Mesenchymal stem cell (in vitro differentiated cells and primary cell): ENCODE measurements at regions not wholly inside any gene's neighbourhood (a gene's known extent, or its start where the extent isn't known, plus 50 kb on each side); places are given as distances from the start of the nearest gene placed in this dataset.
A peak's percentile ranks its signal among the peaks of the same experiment; 100 is the strongest.
"Not testable (repeated sequence)": the region's sequence is repeated elsewhere in the genome, so short reads cannot be mapped to it uniquely, and the experiment has no call there.

Experiments used
- DNase-seq: peaks from one replicate; pipeline ENCODE4 v3.0.0-alpha.2; 2013
- H2AFZ ChIP-seq: one replicate; pipeline ENCODE4 v1.6.1; 2013; ENCODE audit warnings: low read depth, mild to moderate bottlenecking, control low read depth, inconsistent platforms, low read length, moderate library complexity
- H2AK5ac ChIP-seq: 2 replicates; pipeline ENCODE4 v1.6.1; 2013; ENCODE audit warnings: low read length, moderate library complexity, mild to moderate bottlenecking, inconsistent platforms; ENCODE audit not compliant: severe bottlenecking
- H2BK120ac ChIP-seq: one replicate; pipeline ENCODE4 v1.6.1; 2013; ENCODE audit warnings: low read depth, mild to moderate bottlenecking, inconsistent platforms, low read length, moderate library complexity
- H2BK12ac ChIP-seq, 2 experiments: one replicate each; pipeline ENCODE4 v1.6.1; 2013; ENCODE audit warnings: inconsistent platforms in 2 of 2, low read length in 2 of 2, mild to moderate bottlenecking in 2 of 2, moderate library complexity in 2 of 2, control low read depth in 1 of 2
- H2BK15ac ChIP-seq: one replicate; pipeline ENCODE4 v1.6.1; 2013; ENCODE audit warnings: mild to moderate bottlenecking, low read depth, inconsistent platforms; ENCODE audit not compliant: poor library complexity, severe bottlenecking
- H2BK5ac ChIP-seq: 2 replicates; pipeline ENCODE4 v1.6.1; 2013; ENCODE audit warnings: low read depth, mild to moderate bottlenecking, low read length, control low read depth, inconsistent platforms; ENCODE audit not compliant: poor library complexity, severe bottlenecking
- H3K14ac ChIP-seq, 2 experiments: one replicate each; pipeline ENCODE4 v1.6.1; 2013; ENCODE audit warnings: inconsistent platforms in 2 of 2, low read length in 2 of 2, control low read depth in 1 of 2, mild to moderate bottlenecking in 1 of 2, moderate library complexity in 1 of 2
- H3K18ac ChIP-seq, 2 experiments: one replicate each; pipeline ENCODE4 v1.6.1; 2013; ENCODE audit warnings: inconsistent platforms in 2 of 2, low read length in 2 of 2, control low read depth in 1 of 2, low read depth in 1 of 2, mild to moderate bottlenecking in 1 of 2
- H3K23ac ChIP-seq, 2 experiments: one replicate each; pipeline ENCODE4 v1.6.1; 2013; ENCODE audit warnings: inconsistent platforms in 2 of 2, low read length in 2 of 2, mild to moderate bottlenecking in 2 of 2, moderate library complexity in 2 of 2, control low read depth in 1 of 2
- H3K27ac ChIP-seq: 2 replicates; pipeline ENCODE4 v1.5.1; 2013; ENCODE audit warnings: mild to moderate bottlenecking, moderate library complexity, low read length, control low read depth, inconsistent platforms; ENCODE audit not compliant: poor library complexity, severe bottlenecking
- H3K27me3 ChIP-seq, 2 experiments: 2 replicates each; pipeline versions ENCODE4 v1.6.1 to v1.7.0; 2013; ENCODE audit warnings: low read length in 2 of 2, mild to moderate bottlenecking in 2 of 2, moderate library complexity in 2 of 2, control low read depth in 1 of 2, inconsistent platforms in 1 of 2; ENCODE audit not compliant: control insufficient read depth in 1 of 2, insufficient read depth in 1 of 2
- H3K36me3 ChIP-seq, 2 experiments: 2 replicates each; pipeline versions ENCODE4 v1.6.1 to v1.7.0; 2013; ENCODE audit warnings: low read length in 2 of 2, control low read depth in 1 of 2, inconsistent platforms in 1 of 2, low read depth in 1 of 2, mild to moderate bottlenecking in 1 of 2; ENCODE audit not compliant: insufficient read depth in 2 of 2, control insufficient read depth in 1 of 2
- H3K4ac ChIP-seq, 2 experiments: one replicate each; pipeline ENCODE4 v1.6.1; 2013; ENCODE audit warnings: inconsistent platforms in 2 of 2, low read length in 2 of 2, mild to moderate bottlenecking in 2 of 2, moderate library complexity in 2 of 2, control low read depth in 1 of 2, low read depth in 1 of 2
- H3K4me1 ChIP-seq: 2 replicates; pipeline ENCODE4 v1.6.1; 2013; ENCODE audit warnings: low read depth, low read length, control low read depth; ENCODE audit not compliant: control insufficient read depth, insufficient read depth
- H3K4me2 ChIP-seq: 2 replicates; pipeline ENCODE4 v1.6.1; 2013; ENCODE audit warnings: low read length, mild to moderate bottlenecking, inconsistent platforms; ENCODE audit not compliant: poor library complexity, severe bottlenecking
- H3K4me3 ChIP-seq, 2 experiments: 2 replicates each; pipeline versions ENCODE4 v1.5.1 to v1.7.0; 2013; ENCODE audit warnings: low read length in 2 of 2, mild to moderate bottlenecking in 2 of 2, control low read depth in 1 of 2, low read depth in 1 of 2; ENCODE audit not compliant: insufficient read depth in 1 of 2
- H3K79me1 ChIP-seq: replicated peaks from 2 replicates; pipeline ENCODE4 v1.6.1; 2013; ENCODE audit warnings: mild to moderate bottlenecking, control low read depth, low read length, inconsistent platforms; ENCODE audit not compliant: poor library complexity, severe bottlenecking
- H3K9ac ChIP-seq: 2 replicates; pipeline ENCODE4 v1.7.0; 2013; ENCODE audit warnings: mild to moderate bottlenecking, low read length, moderate library complexity
- H3K9me3 ChIP-seq: 2 replicates; pipeline ENCODE4 v1.7.0; 2013; ENCODE audit warnings: mild to moderate bottlenecking, low read length; ENCODE audit not compliant: control insufficient read depth
- H4K8ac ChIP-seq: one replicate; pipeline ENCODE4 v1.6.1; 2013; ENCODE audit warnings: inconsistent platforms, mild to moderate bottlenecking, low read length, moderate library complexity
- H4K91ac ChIP-seq: one replicate; pipeline ENCODE4 v1.6.1; 2013; ENCODE audit warnings: mild to moderate bottlenecking, low read length, inconsistent platforms
- WGBS: methylation state at CpG from one replicate; pipeline ENCODE4 v1.1.7; 2013; ENCODE audit warnings: mixed read lengths; 5-methylcytosine and 5-hydroxymethylcytosine counted together

DNA sequence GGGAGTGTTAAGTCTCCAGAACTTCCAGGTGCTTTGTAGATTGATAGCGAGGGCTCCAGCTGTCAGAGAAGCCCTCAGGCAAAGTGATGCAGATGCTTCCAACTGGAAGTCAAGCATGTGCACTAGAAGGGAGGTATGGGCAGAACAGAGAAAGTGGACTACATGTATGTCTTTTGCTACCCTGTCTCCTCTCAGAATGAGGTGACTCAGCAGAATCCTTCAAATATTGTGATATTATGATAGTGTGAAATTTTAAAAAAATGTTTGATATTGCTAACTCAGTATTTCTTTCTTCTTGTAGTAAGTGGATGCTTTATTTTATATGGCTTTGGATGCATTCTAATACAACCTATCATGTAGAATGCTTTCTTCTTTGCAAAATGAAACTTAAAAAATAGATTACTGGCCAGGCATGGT is 138.9 kb upstream of the SVIL start:
- H2BK15ac ChIP-seq: no peak overlapping the region
- H3K9me3 ChIP-seq: no peaks in the 10 kb centered on the region
- no peaks in the 10 kb centered on the region for H3K27me3 ChIP-seq
- peak overlapping the region; percentile 35 for H3K4me2 ChIP-seq
- no peak overlapping the region for H4K8ac ChIP-seq
- H3K4ac ChIP-seq: no peak overlapping the region
- DNase-seq: no peak
- no peak overlapping the region for H3K14ac ChIP-seq
- peak overlapping the region; percentile 8 for H2BK5ac ChIP-seq
- peak overlapping the region; percentile 36 for H2AK5ac ChIP-seq
- no peak overlapping the region for H3K9ac ChIP-seq
- no peak overlapping the region for H4K91ac ChIP-seq
- peak overlapping the region; percentile 87 for H3K27ac ChIP-seq
- H2AFZ ChIP-seq: no peak overlapping the region
- H3K36me3 ChIP-seq: no peaks in the 10 kb centered on the region
- H3K23ac ChIP-seq: no peak overlapping the region
- peaks cover 8% of the 10 kb centered on the region for H3K4me1 ChIP-seq
- WGBS: 100% methylated on average over 1 of the region's 1 CpG
- H3K79me1 ChIP-seq: no peaks in the 10 kb centered on the region
- H3K4me3 ChIP-seq: no peak overlapping the region
- no peak overlapping the region for H2BK120ac ChIP-seq
- no peak overlapping the region for H3K18ac ChIP-seq
- H2BK12ac ChIP-seq: peak overlapping the region; percentile 6 to 43

DNA sequence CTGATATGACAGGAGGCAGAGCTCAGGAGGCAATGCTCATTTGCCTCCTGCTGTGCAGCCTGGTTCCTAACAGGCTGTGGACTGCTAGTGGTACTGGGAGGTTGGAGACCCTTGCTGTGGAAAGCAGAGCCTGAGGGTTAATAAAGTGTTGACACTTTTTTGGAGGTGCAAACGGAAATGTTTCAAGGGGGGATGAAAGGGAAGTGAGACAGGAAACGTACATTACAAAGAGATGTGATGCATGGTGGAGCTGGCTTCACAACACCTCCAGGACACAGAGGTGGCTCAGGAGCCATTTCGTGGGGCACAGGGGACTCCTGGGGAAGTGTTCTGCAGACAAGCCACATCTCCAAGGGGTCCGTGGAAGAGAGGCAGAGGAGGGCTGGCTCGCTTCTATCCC is 137.6 kb upstream of the SVIL start:
- no peak overlapping the region for H3K14ac ChIP-seq
- H3K79me1 ChIP-seq: no peaks in the 10 kb centered on the region
- peak overlapping the region in 1 of 2 experiments; percentile 22 for H3K23ac ChIP-seq
- no peak overlapping the region for H3K4me3 ChIP-seq
- H2BK12ac ChIP-seq: peak overlapping the region in 1 of 2 experiments; percentile 32
- peak overlapping the region; percentile 88 for H2AK5ac ChIP-seq
- no peak overlapping the region for H2BK5ac ChIP-seq
- H2BK15ac ChIP-seq: no peak overlapping the region
- no peak for DNase-seq
- peak overlapping the region; percentile 68 for H3K27ac ChIP-seq
- H3K4ac ChIP-seq: peak overlapping the region in 1 of 2 experiments; percentile 6
- H3K36me3 ChIP-seq: no peaks in the 10 kb centered on the region
- H2BK120ac ChIP-seq: no peak overlapping the region
- H3K9me3 ChIP-seq: no peaks in the 10 kb centered on the region
- H3K27me3 ChIP-seq: no peaks in the 10 kb centered on the region
- no peak overlapping the region for H4K8ac ChIP-seq
- H3K18ac ChIP-seq: no peak overlapping the region
- H4K91ac ChIP-seq: peak overlapping the region; percentile 63
- no peak overlapping the region for H2AFZ ChIP-seq
- WGBS: 84% methylated on average over 3 of the region's 5 CpGs
- H3K9ac ChIP-seq: no peak overlapping the region
- no peak overlapping the region for H3K4me2 ChIP-seq
- peaks cover 8% of the 10 kb centered on the region for H3K4me1 ChIP-seq

DNA sequence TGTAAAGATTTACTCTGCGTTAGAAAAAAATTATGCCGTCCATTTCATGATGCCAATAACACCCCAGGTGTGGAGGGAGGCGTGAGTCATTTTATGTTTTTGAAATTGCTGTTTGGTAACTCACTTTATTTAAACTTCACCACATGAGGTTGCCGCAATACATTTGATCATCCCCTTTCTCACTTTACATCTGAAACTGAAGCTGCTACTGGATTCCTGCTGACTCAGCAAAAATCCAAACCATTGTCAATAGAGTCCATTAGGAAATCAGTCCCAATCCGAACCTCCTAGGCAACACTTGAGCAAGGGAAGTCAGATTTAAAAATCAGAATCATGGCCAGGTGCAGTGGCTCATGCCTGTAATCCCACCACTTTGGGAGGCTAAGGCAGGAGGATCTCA is 136.6 kb upstream of the SVIL start:
- H2BK12ac ChIP-seq: no peak overlapping the region
- H3K18ac ChIP-seq: no peak overlapping the region
- no peak overlapping the region for H3K23ac ChIP-seq
- H2BK15ac ChIP-seq: no peak overlapping the region
- no peak overlapping the region for H3K27ac ChIP-seq
- H3K14ac ChIP-seq: no peak overlapping the region
- H3K9ac ChIP-seq: no peak overlapping the region
- H3K4me1 ChIP-seq: peaks cover 8% of the 10 kb centered on the region
- 98% methylated on average over 5 of the region's 5 CpGs for WGBS
- H3K79me1 ChIP-seq: no peaks in the 10 kb centered on the region
- no peak overlapping the region for H3K4me3 ChIP-seq
- no peak overlapping the region for H2AFZ ChIP-seq
- H2AK5ac ChIP-seq: no peak overlapping the region
- H4K91ac ChIP-seq: no peak overlapping the region
- no peak overlapping the region for H3K4me2 ChIP-seq
- no peak overlapping the region for H2BK5ac ChIP-seq
- no peak overlapping the region for H3K4ac ChIP-seq
- DNase-seq: no peak
- H2BK120ac ChIP-seq: no peak overlapping the region
- H4K8ac ChIP-seq: no peak overlapping the region
- H3K27me3 ChIP-seq: peaks cover 0 to 9% of the 10 kb centered on the region in 2 experiments
- H3K36me3 ChIP-seq: no peaks in the 10 kb centered on the region
- no peaks in the 10 kb centered on the region for H3K9me3 ChIP-seq

DNA sequence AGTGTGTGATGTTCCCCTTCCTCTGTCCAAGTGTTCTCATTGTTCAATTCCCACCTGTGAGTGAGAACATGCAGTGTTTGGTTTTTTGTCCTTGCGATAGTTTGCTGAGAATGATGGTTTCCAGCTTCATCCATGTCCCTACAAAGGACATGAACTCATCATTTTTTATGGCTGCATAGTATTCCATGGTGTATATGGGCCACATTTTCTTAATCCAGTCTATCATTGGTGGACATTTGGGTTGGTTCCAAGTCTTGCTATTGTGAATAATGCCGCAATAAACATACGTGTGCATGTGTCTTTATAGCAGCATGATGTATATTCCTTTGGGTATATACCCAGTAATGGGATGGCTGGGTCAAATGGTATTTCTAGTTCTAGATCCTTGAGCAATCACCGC is 134.5 kb upstream of the SVIL start:
- not testable (repeated sequence) for H4K91ac ChIP-seq, H3K36me3 ChIP-seq, H3K14ac ChIP-seq, H2AFZ ChIP-seq, H3K9ac ChIP-seq, H3K4ac ChIP-seq, H2AK5ac ChIP-seq, H3K4me3 ChIP-seq, DNase-seq, H2BK15ac ChIP-seq, H3K4me1 ChIP-seq, H2BK120ac ChIP-seq, H2BK12ac ChIP-seq, H2BK5ac ChIP-seq, H3K27ac ChIP-seq, H3K9me3 ChIP-seq, H3K4me2 ChIP-seq, H3K79me1 ChIP-seq, H3K18ac ChIP-seq, H4K8ac ChIP-seq, H3K23ac ChIP-seq
- 97% methylated on average over 2 of the region's 4 CpGs for WGBS
- peaks cover 0 to 10% of the 10 kb centered on the region in 2 experiments for H3K27me3 ChIP-seq
